Natural killer cell treated with Interleukin-12 subunit alpha and Interleukin-12 subunit beta and Interleukin-15 and Interleukin-18, amount 100 ng/mL, for 72 hours (primary cell): ENCODE measurements at regions not wholly inside any gene's neighbourhood (a gene's known extent, or its start where the extent isn't known, plus 50 kb on each side); places are given as distances from the start of the nearest gene placed in this dataset.

Experiments used
- ATAC-seq, 2 donors: fragments of 150-1000 bp; cut with Tn5 transposase in 1 of 2; sonication (Bioruptor Pico), chemical (Tn5 transposase) in 1 of 2; 2 replicates each; pipeline ENCODE4 v1.10.0; 2021
- DNase-seq: peaks from one replicate; pipeline ENCODE4 v3.0.0; 2022; ENCODE audit warnings: low spot score
- H3K27ac Mint-ChIP-seq, 2 donors: 1 replicate in 1 of 2; 2 replicates in 1 of 2; pipeline ENCODE4 v1.8.0; 2022; ENCODE audit warnings: mixed read lengths in 2 of 2, mild to moderate bottlenecking in 1 of 2, moderate library complexity in 1 of 2
- H3K27me3 Mint-ChIP-seq, 2 donors: 1 replicate in 1 of 2; 2 replicates in 1 of 2; pipeline ENCODE4 v1.8.0; 2022; ENCODE audit warnings: mixed read lengths in 2 of 2
- H3K36me3 Mint-ChIP-seq: one replicate; pipeline ENCODE4 v1.8.0; 2022; ENCODE audit warnings: mixed read lengths
- H3K4me1 Mint-ChIP-seq, 2 donors: 1 replicate in 1 of 2; 2 replicates in 1 of 2; pipeline ENCODE4 v1.8.0; 2022; ENCODE audit warnings: low read depth in 2 of 2, mixed read lengths in 2 of 2, mild to moderate bottlenecking in 1 of 2
- H3K4me3 Mint-ChIP-seq: one replicate; pipeline ENCODE4 v1.8.0; 2022; ENCODE audit warnings: mixed read lengths
- H3K9me3 Mint-ChIP-seq: 2 replicates; pipeline ENCODE4 v1.8.0; 2022; ENCODE audit warnings: mixed read lengths

GRCh38 chr3:51621091-51621892, 49.8 kb upstream of the TEX264 start:
- Mint-ChIP-seq H3K4me3 (no peak overlapping the region), H3K4me1 (peaks cover 18 to 21% of the 10 kb centered on the region in 2 donors), H3K9me3 (no peaks in the 10 kb centered on the region), H3K27me3 (no peaks in the 10 kb centered on the region), H3K36me3 (no peaks in the 10 kb centered on the region), H3K27ac (no peak overlapping the region)
- DNase-seq, result no peak
- no peak for ATAC-seq
